NB4 (cell line): ENCODE measurements at regions not wholly inside any gene's neighbourhood (a gene's known extent, or its start where the extent isn't known, plus 50 kb on each side); places are given as distances from the start of the nearest gene placed in this dataset.
A peak's percentile ranks its signal among the peaks of the same experiment; 100 is the strongest.

Source experiments
- DNase-seq: peaks from one replicate; pipeline ENCODE4 v3.0.0; 2010; ENCODE audit warnings: low read depth
- H3K4me3 ChIP-seq: one replicate; pipeline ENCODE4 v1.5.1; 2011; ENCODE audit warnings: mild to moderate bottlenecking, low read depth, low read length, moderate library complexity
- CTCF ChIP-seq: IDR thresholded peaks from one replicate; pipeline ENCODE4 v1.5.1; 2012; ENCODE audit warnings: low read depth, low read length
- MYC ChIP-seq: IDR thresholded peaks from 2 replicates; pipeline ENCODE4 v1.6.1; 2011; ENCODE audit warnings: low read depth, low read length
- POLR2A ChIP-seq: IDR thresholded peaks from 2 replicates; pipeline ENCODE4 v1.6.1; 2011; ENCODE audit warnings: mild to moderate bottlenecking; ENCODE audit not compliant: insufficient read length; ENCODE audit errors: extremely low read depth
- TF ChIP-seq, protein P1 (sequence below): IDR thresholded peaks from 2 replicates; pipeline ENCODE4 v1.6.1; 2011; ENCODE audit warnings: low read depth, low read length

DNA sequence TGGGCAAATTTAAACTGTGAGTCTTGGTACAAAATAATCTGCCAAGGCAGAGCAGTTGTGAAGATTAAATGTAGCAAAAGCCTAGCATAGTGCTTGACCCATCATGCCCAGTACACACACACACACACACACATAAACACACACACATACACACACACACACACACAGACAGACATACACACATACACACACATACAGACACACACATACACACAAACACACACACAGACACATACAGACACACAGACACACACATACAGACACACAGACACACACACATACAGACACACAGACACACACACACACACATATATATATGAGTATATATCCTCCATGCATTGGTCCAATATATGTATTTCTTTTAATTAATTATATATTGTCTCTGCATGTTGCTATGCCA lies 328.8 kb upstream of the DNAJC19 start:
- TF ChIP-seq POLR2A (no peak), CTCF (no peak), MYC (no peak)
- TF ChIP-seq, protein P1, sequence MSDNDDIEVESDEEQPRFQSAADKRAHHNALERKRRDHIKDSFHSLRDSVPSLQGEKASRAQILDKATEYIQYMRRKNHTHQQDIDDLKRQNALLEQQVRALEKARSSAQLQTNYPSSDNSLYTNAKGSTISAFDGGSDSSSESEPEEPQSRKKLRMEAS, result no peak
- H3K4me3 ChIP-seq, result no peak overlapping the region
- no peak for DNase-seq

GRCh38 chr3:181317508-181317907 lies 328.0 kb upstream of the DNAJC19 start:
- no peak overlapping the region for H3K4me3 ChIP-seq
- DNase-seq, result no peak
- TF ChIP-seq MYC (no peak), CTCF (no peak), POLR2A (no peak)
- TF ChIP-seq, protein P1, result no peak

- H3K4me3 ChIP-seq, result no peak overlapping the region
- peak; percentile 33 for DNase-seq
- TF ChIP-seq MYC (no peak), POLR2A (no peak), CTCF (no peak)
- TF ChIP-seq, protein P1, result no peak
Observed at GRCh38 chr3:181316482-181316881, 326.9 kb upstream of the DNAJC19 start.

DNA sequence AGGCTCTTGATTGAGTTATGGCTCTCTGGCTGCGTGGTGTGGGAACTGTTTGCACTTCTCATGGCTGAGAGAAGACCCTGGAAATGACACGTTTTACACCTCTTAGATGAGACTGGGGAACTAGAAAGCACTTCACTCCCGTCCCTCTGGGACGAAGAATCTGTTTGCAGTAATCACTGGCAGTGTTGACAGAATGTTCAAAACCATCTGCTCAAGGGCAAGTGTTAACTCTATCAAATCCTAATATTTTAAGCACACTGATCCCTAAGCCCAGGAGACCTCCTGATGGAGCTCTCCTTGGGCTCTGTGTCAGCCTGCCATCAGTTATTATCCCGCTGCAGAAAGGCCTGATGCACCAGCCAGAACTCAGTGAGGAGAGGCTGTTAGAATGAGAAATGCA lies 323.8 kb upstream of the DNAJC19 start:
- no peak for DNase-seq
- no peak for TF ChIP-seq POLR2A
- TF ChIP-seq CTCF, result no peak
- TF ChIP-seq, protein P1, result no peak
- TF ChIP-seq MYC, result no peak
- no peak overlapping the region for H3K4me3 ChIP-seq

DNA sequence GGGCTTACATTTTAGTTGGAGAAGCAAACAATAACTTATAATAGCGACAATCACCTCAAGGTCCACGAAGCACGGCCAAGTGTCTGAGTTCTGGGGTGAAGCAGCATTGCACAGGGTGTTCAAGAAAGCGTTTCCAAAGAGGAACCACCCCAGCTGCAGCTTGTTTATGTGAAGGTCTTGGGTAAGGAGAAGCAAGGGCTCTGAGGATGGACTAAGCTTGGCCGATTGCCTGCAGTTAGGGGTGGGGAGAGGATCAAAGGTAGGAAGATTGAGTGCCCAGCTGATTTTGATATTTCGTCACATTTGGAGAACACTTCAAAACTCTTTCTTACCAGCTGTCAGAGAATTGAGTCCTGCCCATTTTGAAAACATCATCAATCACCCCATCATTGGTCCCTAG lies 321.6 kb upstream of the DNAJC19 start:
- no peak overlapping the region for H3K4me3 ChIP-seq
- DNase-seq, result no peak
- TF ChIP-seq MYC, result no peak
- TF ChIP-seq CTCF, result no peak
- TF ChIP-seq, protein P1, result no peak
- no peak for TF ChIP-seq POLR2A

- DNase-seq, result no peak
- H3K4me3 ChIP-seq, result no peak overlapping the region
- TF ChIP-seq CTCF (no peak), POLR2A (no peak), MYC (no peak)
- TF ChIP-seq, protein P1, result no peak
Observed at GRCh38 chr3:181302960-181303359, 313.4 kb upstream of the DNAJC19 start.
